H9 (cell line): ENCODE measurements at regions not wholly inside any gene's neighbourhood (a gene's known extent, or its start where the extent isn't known, plus 50 kb on each side); places are given as distances from the start of the nearest gene placed in this dataset.

Experiments used
- DNase-seq: peaks from one replicate; pipeline ENCODE4 v3.0.0-alpha.2; 2017
- H2AFZ ChIP-seq: one replicate; pipeline ENCODE4 v1.6.1; 2013; ENCODE audit warnings: mild to moderate bottlenecking, low read length, control low read depth, moderate library complexity
- H2AK5ac ChIP-seq: 2 replicates; pipeline ENCODE4 v1.6.1; 2013; ENCODE audit warnings: low read length, control low read depth, mixed read lengths; ENCODE audit not compliant: insufficient read length
- H2BK120ac ChIP-seq: one replicate; pipeline ENCODE4 v1.6.1; 2013; ENCODE audit warnings: low read depth, mild to moderate bottlenecking, low read length, control low read depth, inconsistent platforms; ENCODE audit not compliant: poor library complexity, severe bottlenecking
- H2BK12ac ChIP-seq: 2 replicates; pipeline ENCODE4 v1.6.1; 2013; ENCODE audit warnings: low read length, control low read depth, mixed read lengths, low read depth; ENCODE audit not compliant: insufficient read length
- H2BK15ac ChIP-seq: 2 replicates; pipeline ENCODE4 v1.6.1; 2013; ENCODE audit warnings: low read depth, low read length, control low read depth
- H2BK20ac ChIP-seq: one replicate; pipeline ENCODE4 v1.6.1; 2013; ENCODE audit warnings: low read depth, mild to moderate bottlenecking, low read length, control low read depth, inconsistent platforms; ENCODE audit not compliant: poor library complexity, severe bottlenecking
- H2BK5ac ChIP-seq: 2 replicates; pipeline ENCODE4 v1.6.1; 2013; ENCODE audit warnings: low read length, control low read depth, mixed read lengths; ENCODE audit not compliant: insufficient read length
- H3K14ac ChIP-seq: 2 replicates; pipeline ENCODE4 v1.6.1; 2013; ENCODE audit warnings: low read length, control low read depth; ENCODE audit not compliant: insufficient read depth
- H3K18ac ChIP-seq: 2 replicates; pipeline ENCODE4 v1.6.1; 2013; ENCODE audit warnings: low read depth, mild to moderate bottlenecking, mixed read lengths, low read length, control low read depth; ENCODE audit not compliant: insufficient read length
- H3K23ac ChIP-seq: 2 replicates; pipeline ENCODE4 v1.6.1; 2013; ENCODE audit warnings: low read length, control low read depth, mixed read lengths, low read depth; ENCODE audit not compliant: insufficient read length
- H3K23me2 ChIP-seq: 2 replicates; pipeline ENCODE4 v1.6.1; 2013; ENCODE audit warnings: low read depth, mild to moderate bottlenecking, mixed read lengths, low read length, control low read depth; ENCODE audit not compliant: insufficient read length, poor library complexity, severe bottlenecking
- H3K27ac ChIP-seq: 2 replicates; pipeline ENCODE4 v1.5.1; 2013; ENCODE audit warnings: low read length, control low read depth, mixed read lengths, low read depth; ENCODE audit not compliant: insufficient read length
- H3K27me3 ChIP-seq: 2 replicates; pipeline ENCODE4 v1.6.1; 2013; ENCODE audit warnings: low read length, control low read depth, inconsistent platforms; ENCODE audit not compliant: insufficient read depth
- H3K4ac ChIP-seq: 2 replicates; pipeline ENCODE4 v1.6.1; 2013; ENCODE audit warnings: low read depth, mild to moderate bottlenecking, control low read depth, inconsistent platforms, low read length, moderate library complexity
- H3K4me1 ChIP-seq: 2 replicates; pipeline ENCODE4 v1.6.1; 2013; ENCODE audit warnings: low read length, control low read depth, inconsistent platforms; ENCODE audit not compliant: insufficient read depth
- H3K4me2 ChIP-seq: 2 replicates; pipeline ENCODE4 v1.6.1; 2013; ENCODE audit warnings: low read length, control low read depth, mixed read lengths; ENCODE audit not compliant: insufficient read length, insufficient read depth
- H3K56ac ChIP-seq: 2 replicates; pipeline ENCODE4 v1.6.1; 2013; ENCODE audit warnings: low read depth, mild to moderate bottlenecking, mixed read lengths, low read length, control low read depth; ENCODE audit not compliant: insufficient read length
- H3K79me1 ChIP-seq: 2 replicates; pipeline ENCODE4 v1.6.1; 2013; ENCODE audit warnings: low read depth, mild to moderate bottlenecking, moderate library complexity, low read length, control low read depth, inconsistent platforms; ENCODE audit not compliant: insufficient read depth, poor library complexity, severe bottlenecking
- H3K79me2 ChIP-seq: 2 replicates; pipeline ENCODE4 v1.6.1; 2013; ENCODE audit warnings: low read length, control low read depth, inconsistent platforms; ENCODE audit not compliant: insufficient read depth
- H3K9ac ChIP-seq: 2 replicates; pipeline ENCODE4 v1.6.1; 2013; ENCODE audit warnings: low read length, control low read depth, mixed read lengths; ENCODE audit not compliant: insufficient read length; ENCODE audit errors: extremely low read depth
- H3K9me3 ChIP-seq: one replicate; pipeline ENCODE4 v1.6.1; 2013; ENCODE audit warnings: low read depth, low read length, inconsistent platforms; ENCODE audit not compliant: control insufficient read depth
- H3T11ph ChIP-seq: one replicate; pipeline ENCODE4 v1.6.1; 2013; ENCODE audit warnings: mild to moderate bottlenecking, low read length, control low read depth, inconsistent platforms
- H4K20me1 ChIP-seq: one replicate; pipeline ENCODE4 v1.6.1; 2013; ENCODE audit not compliant: control insufficient read depth, insufficient read length, insufficient read depth
- H4K5ac ChIP-seq: 2 replicates; pipeline ENCODE4 v1.6.1; 2013; ENCODE audit warnings: low read depth, mild to moderate bottlenecking, mixed read lengths, low read length, control low read depth; ENCODE audit not compliant: insufficient read length
- H4K8ac ChIP-seq: replicated peaks from 2 replicates; pipeline ENCODE4 v1.6.1; 2013; ENCODE audit warnings: low read length, control low read depth, mixed read lengths, low read depth; ENCODE audit not compliant: insufficient read length
- H4K91ac ChIP-seq: 2 replicates; pipeline ENCODE4 v1.6.1; 2013; ENCODE audit warnings: low read depth, mild to moderate bottlenecking, moderate library complexity, mixed read lengths, low read length, control low read depth; ENCODE audit not compliant: insufficient read length
- H3K27ac Mint-ChIP-seq, 3 experiments: 2 replicates in 2 of 3; 3 replicates in 1 of 3; pipeline ENCODE4 v1.8.0; 2020 to 2021; ENCODE audit warnings: mixed read lengths in 3 of 3, mild to moderate bottlenecking in 1 of 3, moderate library complexity in 1 of 3
- H3K27me3 Mint-ChIP-seq: 2 replicates; pipeline ENCODE4 v1.8.0; 2021; ENCODE audit warnings: low read depth, mild to moderate bottlenecking, moderate library complexity, mixed read lengths
- H3K36me3 Mint-ChIP-seq, 3 experiments: 2 replicates in 2 of 3; 3 replicates in 1 of 3; pipeline ENCODE4 v1.8.0; 2020 to 2021; ENCODE audit warnings: low read depth in 3 of 3, mixed read lengths in 3 of 3; ENCODE audit not compliant: insufficient read depth in 1 of 3
- H3K4me1 Mint-ChIP-seq, 2 experiments: 2 replicates each; pipeline ENCODE4 v1.8.0; 2020; ENCODE audit warnings: mixed read lengths in 2 of 2
- H3K4me3 Mint-ChIP-seq, 2 experiments: 2 replicates in 1 of 2; 3 replicates in 1 of 2; pipeline ENCODE4 v1.8.0; 2020 to 2021; ENCODE audit warnings: mild to moderate bottlenecking in 2 of 2, mixed read lengths in 2 of 2, moderate library complexity in 1 of 2
- H3K9me3 Mint-ChIP-seq, 2 experiments: 2 replicates in 1 of 2; 3 replicates in 1 of 2; pipeline ENCODE4 v1.8.0; 2020; ENCODE audit warnings: mild to moderate bottlenecking in 2 of 2, mixed read lengths in 2 of 2, moderate library complexity in 1 of 2
- CTCF ChIP-seq: fragments of 200-600 bp; sonication (generic); conservative IDR thresholded peaks from 3 replicates; pipeline ENCODE4 v1.8.0; 2021; ENCODE audit warnings: antibody characterized with exemption, mild to moderate bottlenecking

- no peaks in the 10 kb centered on the region for H3K9me3 Mint-ChIP-seq
- Histone ChIP-seq H3K14ac (no peak overlapping the region), H2BK5ac (no peak overlapping the region), H4K20me1 (no peaks in the 10 kb centered on the region), H3K27ac (no peak overlapping the region), H3K4me2 (no peak overlapping the region), H3K4ac (no peak overlapping the region), H2BK120ac (no peak overlapping the region), H3K56ac (no peak overlapping the region), H3K18ac (no peak overlapping the region), H3T11ph (no peak overlapping the region), H4K8ac (no peak overlapping the region), H3K23me2 (no peaks in the 10 kb centered on the region), H3K27me3 (no peaks in the 10 kb centered on the region), H3K23ac (no peak overlapping the region), H3K4me1 (no peaks in the 10 kb centered on the region), H3K79me2 (no peaks in the 10 kb centered on the region), H2BK12ac (no peak overlapping the region), H4K91ac (no peak overlapping the region), H2AK5ac (no peak overlapping the region), H3K9me3 (no peaks in the 10 kb centered on the region), H2AFZ (no peak overlapping the region), H3K79me1 (no peaks in the 10 kb centered on the region), H3K9ac (no peak overlapping the region), H4K5ac (no peak overlapping the region), H2BK20ac (no peak overlapping the region), H2BK15ac (no peak overlapping the region)
- no peak overlapping the region for H3K27ac Mint-ChIP-seq
- no peaks in the 10 kb centered on the region for H3K27me3 Mint-ChIP-seq
- DNase-seq, result no peak
- peaks cover 3 to 8% of the 10 kb centered on the region in 2 experiments; a peak in 1 of 4 replicates for H3K4me1 Mint-ChIP-seq
- TF ChIP-seq CTCF, result no peak
- H3K36me3 Mint-ChIP-seq, result no peaks in the 10 kb centered on the region
- no peak overlapping the region for H3K4me3 Mint-ChIP-seq
Measured at GRCh38 chr1:242870966-242871365, 346.5 kb upstream of the PLD5 start.
